ENCODE measurements at regions not wholly inside any gene's neighbourhood (a gene's known extent, or its start where the extent isn't known, plus 50 kb on each side); places are given as distances from the start of the nearest gene placed in this dataset.

DNA sequence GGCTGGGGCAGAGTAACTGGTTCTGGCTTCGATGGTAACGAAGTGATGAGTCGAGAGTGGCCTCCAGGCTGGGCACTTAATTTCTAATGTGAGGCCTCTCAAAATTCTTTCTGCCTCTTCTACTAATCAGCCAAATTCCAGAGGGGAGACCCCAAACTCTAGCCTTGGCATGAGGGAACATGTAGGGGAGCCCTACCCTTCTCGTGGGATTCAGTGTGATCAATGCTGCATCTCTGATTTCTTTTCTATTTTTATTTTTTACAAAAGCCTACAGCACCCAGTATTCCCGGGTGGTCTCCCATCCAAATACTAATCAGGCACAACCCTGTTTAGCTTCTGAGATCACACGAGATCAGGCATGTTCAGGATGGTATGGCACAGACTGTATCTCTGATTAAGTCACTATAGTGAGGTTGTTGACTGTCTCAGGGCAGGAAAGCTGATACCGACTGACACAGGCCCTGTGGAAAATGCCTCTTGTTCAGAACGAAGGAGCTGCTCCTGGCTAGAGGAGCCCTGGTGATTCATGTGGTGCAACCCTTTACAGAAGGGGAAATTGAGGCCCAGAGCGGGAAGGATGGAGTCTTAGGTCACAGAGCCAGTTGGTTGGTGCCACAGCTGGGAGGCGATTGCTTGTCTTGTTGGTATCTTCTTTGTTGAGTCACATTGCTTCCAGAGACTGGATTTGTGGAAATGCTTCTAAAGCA lies 126.3 kb upstream of the HS6ST1 start:
- no peaks in the 10 kb centered on the region for H3K4me1 ChIP-seq (ENCODE audit: control insufficient read depth, low read length)
- no peaks in the 10 kb centered on the region for H3F3A ChIP-seq (ENCODE audit: control insufficient read depth, insufficient read depth)
- H3K4me2 ChIP-seq (ENCODE audit: low read length), result no peak overlapping the region
- no peaks in the 10 kb centered on the region for H3K27me3 ChIP-seq (ENCODE audit: control insufficient read depth, low read length)
- no peaks in the 10 kb centered on the region for H4K20me1 ChIP-seq (ENCODE audit: control insufficient read depth, insufficient read depth, low read depth, low read length)
- no peaks in the 10 kb centered on the region for H3K36me3 ChIP-seq (ENCODE audit: control insufficient read depth, low read length)
- H3K27ac ChIP-seq (ENCODE audit: low read depth, low read length), result no peak overlapping the region
- no peaks in the 10 kb centered on the region for H3K79me2 ChIP-seq (ENCODE audit: control insufficient read depth, low read length)
- TF ChIP-seq CTCF (IDR thresholded peaks at IDR 0.05; ENCODE audit: low read depth, low read length, poor library complexity, severe bottlenecking), result no peak
- no peak for TF ChIP-seq EZH2phosphoT487 (IDR thresholded peaks at IDR 0.05; ENCODE audit: borderline replicate concordance, low read length)
- no peaks in the 10 kb centered on the region for H3K9me3 ChIP-seq (ENCODE audit: control insufficient read depth, insufficient read depth, low read length)
- no peak overlapping the region for H3K4me3 ChIP-seq (ENCODE audit: low read length)
- no peaks in the 10 kb centered on the region for H3K9me2 ChIP-seq (replicated peaks; ENCODE audit: control insufficient read depth, low read length)

GRCh38 chr2:128445523-128445900 lies 126.8 kb upstream of the HS6ST1 start:
- no peak overlapping the region for H3K4me2 ChIP-seq (ENCODE audit: low read length)

GRCh38 chr2:128446049-128446873 lies 127.6 kb upstream of the HS6ST1 start:
- no peak overlapping the region for H3K27ac ChIP-seq (ENCODE audit: low read depth, low read length)
- H3F3A ChIP-seq (ENCODE audit: control insufficient read depth, insufficient read depth), result no peaks in the 10 kb centered on the region
- no peak overlapping the region for H3K4me3 ChIP-seq (ENCODE audit: low read length)
- H3K27me3 ChIP-seq (ENCODE audit: control insufficient read depth, low read length), result no peaks in the 10 kb centered on the region
- no peak overlapping the region for H3K4me2 ChIP-seq (ENCODE audit: low read length)
- no peaks in the 10 kb centered on the region for H3K9me2 ChIP-seq (replicated peaks; ENCODE audit: control insufficient read depth, low read length)
- TF ChIP-seq EZH2phosphoT487 (IDR thresholded peaks at IDR 0.05; ENCODE audit: borderline replicate concordance, low read length) (no peak), CTCF (IDR thresholded peaks at IDR 0.05; ENCODE audit: low read depth, low read length, poor library complexity, severe bottlenecking) (no peak)
- H3K9me3 ChIP-seq (ENCODE audit: control insufficient read depth, insufficient read depth, low read length), result no peaks in the 10 kb centered on the region
- no peaks in the 10 kb centered on the region for H3K4me1 ChIP-seq (ENCODE audit: control insufficient read depth, low read length)
- no peaks in the 10 kb centered on the region for H3K36me3 ChIP-seq (ENCODE audit: control insufficient read depth, low read length)
- no peaks in the 10 kb centered on the region for H4K20me1 ChIP-seq (ENCODE audit: control insufficient read depth, insufficient read depth, low read depth, low read length)
- H3K79me2 ChIP-seq (ENCODE audit: control insufficient read depth, low read length), result no peaks in the 10 kb centered on the region

More at GRCh38 chr2:128445523-128445900, 126.8 kb upstream of the HS6ST1 start:
- H3K4me3 ChIP-seq (ENCODE audit: low read length), result no peak overlapping the region
- TF ChIP-seq CTCF (IDR thresholded peaks at IDR 0.05; ENCODE audit: low read depth, low read length, poor library complexity, severe bottlenecking) (no peak), EZH2phosphoT487 (IDR thresholded peaks at IDR 0.05; ENCODE audit: borderline replicate concordance, low read length) (no peak)
- H3K27me3 ChIP-seq (ENCODE audit: control insufficient read depth, low read length), result no peaks in the 10 kb centered on the region
- no peaks in the 10 kb centered on the region for H3K4me1 ChIP-seq (ENCODE audit: control insufficient read depth, low read length)
- H3K79me2 ChIP-seq (ENCODE audit: control insufficient read depth, low read length), result no peaks in the 10 kb centered on the region
- H3K27ac ChIP-seq (ENCODE audit: low read depth, low read length), result no peak overlapping the region
- H3K36me3 ChIP-seq (ENCODE audit: control insufficient read depth, low read length), result no peaks in the 10 kb centered on the region
- H3F3A ChIP-seq (ENCODE audit: control insufficient read depth, insufficient read depth), result no peaks in the 10 kb centered on the region
- no peaks in the 10 kb centered on the region for H4K20me1 ChIP-seq (ENCODE audit: control insufficient read depth, insufficient read depth, low read depth, low read length)
- H3K9me3 ChIP-seq (ENCODE audit: control insufficient read depth, insufficient read depth, low read length), result no peaks in the 10 kb centered on the region
- no peaks in the 10 kb centered on the region for H3K9me2 ChIP-seq (replicated peaks; ENCODE audit: control insufficient read depth, low read length)

Data from DOHH2 (cell line).